RPMI8226 (cell line): ENCODE measurements at regions not wholly inside any gene's neighbourhood (a gene's known extent, or its start where the extent isn't known, plus 50 kb on each side); places are given as distances from the start of the nearest gene placed in this dataset.
"Not testable (repeated sequence)": the region's sequence is repeated elsewhere in the genome, so short reads cannot be mapped to it uniquely, and the experiment has no call there.

Experiments used
- DNase-seq: peaks from one replicate; pipeline ENCODE4 v3.0.0-alpha.2; 2015

DNA sequence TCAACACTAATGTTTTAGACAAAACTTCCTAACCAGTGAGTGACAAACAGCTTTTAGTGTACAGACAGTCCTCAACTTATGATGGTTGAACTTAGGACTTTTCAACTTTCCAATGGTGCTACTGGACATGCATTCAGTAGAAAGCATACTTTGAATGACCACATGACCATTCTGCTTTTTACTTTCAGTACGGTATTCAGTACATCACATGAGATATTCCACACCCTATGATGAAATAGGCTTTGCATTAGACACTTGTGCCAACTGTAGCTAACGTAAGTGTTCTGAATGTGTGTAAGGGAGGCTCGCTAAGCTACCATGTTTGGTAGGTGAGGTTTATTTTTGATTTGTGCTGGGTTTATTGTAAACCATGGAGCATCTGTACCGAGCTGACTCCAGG is 113.7 kb downstream of the WNT7A start:
- DNase-seq = no peak

DNA sequence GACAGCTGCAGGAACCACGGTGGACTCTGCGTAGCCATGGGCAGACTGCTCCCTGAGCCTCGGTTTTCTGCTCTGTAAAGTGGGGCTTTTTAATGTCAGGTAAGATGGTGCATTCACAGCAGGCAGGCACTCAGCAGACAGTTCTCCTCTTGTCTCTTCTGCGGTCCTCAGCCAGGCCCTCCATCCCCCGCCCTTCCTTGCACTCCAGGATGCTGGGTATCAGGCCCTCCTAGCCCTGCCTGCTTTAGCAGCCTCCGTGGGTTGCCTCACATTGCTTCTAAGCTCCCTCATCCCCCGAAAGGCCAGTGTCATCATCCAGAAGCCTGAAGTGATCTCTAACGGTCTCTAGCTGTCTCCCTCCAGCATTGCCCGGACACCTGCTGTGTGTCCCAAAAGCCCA is 115.7 kb downstream of the WNT7A start:
- no peak for DNase-seq

DNA sequence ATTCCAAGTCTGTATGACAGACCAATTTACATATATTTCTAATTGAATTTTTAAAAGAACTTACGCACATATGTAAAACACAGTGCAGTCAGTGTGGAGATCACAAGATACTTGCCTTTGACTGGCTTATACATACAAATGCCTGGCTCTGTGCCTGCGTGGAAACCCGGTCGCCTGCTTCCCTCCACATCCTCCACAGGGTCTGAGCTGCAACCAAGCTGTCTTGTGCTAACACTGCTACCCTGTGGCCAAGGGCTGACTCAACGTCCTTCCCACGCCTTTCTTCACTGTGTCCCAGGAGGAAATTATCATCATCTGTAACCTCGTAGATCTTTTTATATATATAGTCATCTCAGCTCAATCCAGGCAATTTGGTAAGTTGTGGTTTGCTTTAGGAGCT is 117.0 kb downstream of the WNT7A start:
- DNase-seq = no peak

DNA sequence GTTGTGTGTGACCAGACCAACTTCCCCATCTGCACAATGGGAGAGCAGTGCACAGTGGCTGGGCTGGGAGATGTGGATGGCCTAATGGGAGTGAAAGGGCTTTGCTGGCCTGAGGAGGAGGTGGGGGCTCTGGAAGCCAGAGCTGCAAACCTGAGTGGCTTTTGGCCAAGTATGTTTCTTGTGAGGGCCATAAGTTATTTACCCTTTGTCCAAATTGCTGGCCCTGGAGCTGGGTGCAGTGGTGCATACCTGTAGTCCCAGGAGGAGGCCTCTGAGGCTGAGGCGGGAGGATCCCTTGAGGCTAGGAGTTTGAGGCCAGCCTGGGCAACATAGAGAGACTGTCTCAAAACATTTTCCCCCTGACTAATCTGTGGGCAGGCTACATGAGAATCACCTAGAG is 129.1 kb downstream of the WNT7A start:
- DNase-seq = no peak

DNA sequence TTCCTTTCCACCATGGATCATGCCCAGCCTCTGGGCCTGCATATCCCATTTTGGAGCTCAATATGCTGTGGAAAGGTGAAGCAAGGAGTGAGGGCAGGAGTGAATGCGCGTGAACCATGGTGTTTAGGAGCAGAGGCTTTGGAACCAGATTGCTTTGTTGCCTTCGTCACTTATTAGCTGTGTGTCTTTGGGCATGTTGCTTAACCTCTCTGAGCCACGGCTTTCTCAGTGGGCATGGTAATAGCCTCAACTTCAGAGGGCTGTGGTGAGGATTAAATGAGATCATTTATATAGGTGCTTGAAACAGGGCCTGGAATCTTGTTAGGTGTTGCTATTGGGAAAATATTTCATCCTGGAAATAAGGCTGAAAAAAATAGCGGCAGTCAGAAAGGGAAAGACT is 129.7 kb downstream of the WNT7A start:
- no peak for DNase-seq

DNA sequence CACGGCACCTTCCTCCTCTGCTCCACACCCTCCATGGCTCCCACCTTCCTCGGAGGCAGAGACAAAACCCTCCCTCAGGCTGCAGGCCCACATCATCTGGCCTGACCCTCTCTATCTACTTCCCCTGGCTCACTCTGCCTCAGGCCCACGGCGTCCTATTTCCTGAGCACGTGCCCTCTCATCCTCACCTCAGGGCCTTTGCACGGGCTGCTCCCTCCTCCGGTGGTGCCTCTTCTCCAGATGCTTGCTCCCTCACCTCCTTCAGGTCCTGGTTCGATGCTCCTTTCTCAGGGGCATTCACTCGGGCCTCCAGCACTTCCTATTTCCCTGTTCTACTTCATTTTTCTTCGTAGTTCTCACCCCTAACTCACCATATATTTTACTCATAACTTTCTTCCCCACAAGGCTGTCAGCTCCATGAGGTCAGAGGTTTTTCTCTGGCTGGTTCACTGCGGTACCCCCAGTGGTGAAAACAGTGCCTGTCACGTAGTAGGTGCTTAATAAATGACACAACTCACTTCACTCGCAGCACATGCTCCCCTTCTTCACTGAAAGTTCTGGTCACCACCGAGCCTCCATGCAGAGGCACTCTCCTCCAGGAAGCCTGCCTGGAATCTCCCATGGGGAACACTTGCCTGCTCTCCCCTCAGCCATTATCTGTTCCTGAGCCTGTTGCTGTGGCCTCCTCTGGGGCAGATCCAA is 130.7 kb downstream of the WNT7A start:
- no peak for DNase-seq

DNA sequence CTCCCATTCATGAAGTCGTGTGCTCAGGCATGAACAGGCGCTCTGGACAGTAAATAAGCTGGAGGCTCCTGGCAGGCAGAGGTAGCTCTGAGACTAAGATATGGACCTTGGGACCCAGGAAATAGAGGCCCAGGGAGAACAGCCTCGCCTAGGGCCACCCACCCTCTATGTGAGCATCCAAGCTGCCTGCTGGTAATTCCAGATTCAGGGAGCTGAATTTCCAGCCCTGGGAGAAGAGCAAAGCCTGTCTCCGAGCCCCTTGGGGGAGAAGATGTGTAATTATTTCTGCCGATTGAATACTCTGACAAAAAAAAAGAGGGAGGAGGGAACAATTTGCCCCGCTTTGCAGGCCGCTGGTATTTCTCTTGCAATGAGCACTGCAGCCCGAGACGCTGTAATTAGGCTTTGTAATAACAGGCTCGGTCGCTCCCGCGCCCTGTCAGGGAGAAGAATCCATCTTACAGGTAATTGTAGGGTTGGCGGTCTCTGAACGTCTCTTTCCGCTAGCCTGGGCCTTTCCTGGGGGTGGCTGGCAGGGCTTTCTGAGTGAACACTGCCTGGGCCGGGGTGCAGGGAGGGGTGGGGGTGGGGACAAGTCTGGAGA is 131.5 kb downstream of the WNT7A start:
- DNase-seq = no peak

DNA sequence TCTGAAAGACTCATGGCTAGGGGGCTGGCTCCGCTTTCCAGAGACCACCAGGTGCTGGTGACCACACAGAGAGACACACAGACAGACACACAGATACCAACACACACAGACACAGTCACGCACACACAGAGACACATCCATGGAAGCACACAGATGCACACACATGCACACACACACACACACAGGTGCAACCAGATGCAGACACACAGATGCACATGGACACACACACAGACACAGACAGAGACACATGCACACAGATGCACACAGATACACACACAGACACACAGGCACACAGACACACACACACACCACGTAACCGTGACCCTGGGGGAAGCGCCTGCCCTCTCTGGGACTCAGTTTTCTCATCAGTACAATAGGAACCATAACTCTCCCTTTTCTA is 132.2 kb downstream of the WNT7A start:
- DNase-seq = no peak

DNA sequence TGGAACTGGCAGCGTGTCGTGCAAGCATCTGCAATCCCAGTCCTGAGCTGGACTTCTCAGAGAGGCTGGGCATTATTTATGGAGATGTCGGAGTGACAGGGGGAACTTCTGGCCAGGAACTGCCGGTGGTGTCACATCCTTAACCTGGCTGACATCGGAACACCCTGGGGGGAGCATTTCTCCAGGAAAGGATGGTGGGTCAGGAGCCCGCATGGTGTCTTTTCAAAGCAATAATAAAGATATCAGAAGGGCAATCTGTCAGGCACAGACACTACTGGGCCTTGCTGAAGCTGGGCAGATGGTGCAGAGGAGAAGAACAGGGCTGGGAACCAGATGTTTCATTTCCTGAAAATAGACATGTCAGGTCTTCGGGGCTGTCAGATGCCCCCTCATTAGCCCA is 133.5 kb downstream of the WNT7A start:
- DNase-seq = no peak

DNA sequence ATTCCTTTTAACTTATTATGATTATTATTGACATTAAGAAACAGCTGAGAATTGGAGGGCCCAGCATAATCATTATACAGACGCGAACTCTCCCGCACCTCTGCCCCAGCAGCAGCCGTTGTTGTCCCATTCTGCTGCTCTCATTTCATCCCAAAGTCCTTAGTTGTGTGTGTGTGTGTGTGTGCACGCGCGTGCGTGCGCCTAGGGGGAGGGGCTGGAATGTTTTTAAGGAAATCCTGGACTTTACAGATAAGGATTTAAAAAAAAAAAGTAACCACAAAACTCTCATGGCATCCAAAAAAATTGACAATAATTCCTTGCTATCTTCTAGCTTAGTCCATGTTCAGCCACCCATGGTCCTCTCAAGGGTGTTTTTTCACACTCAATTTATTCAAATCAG is 134.2 kb downstream of the WNT7A start:
- DNase-seq = no peak

DNA sequence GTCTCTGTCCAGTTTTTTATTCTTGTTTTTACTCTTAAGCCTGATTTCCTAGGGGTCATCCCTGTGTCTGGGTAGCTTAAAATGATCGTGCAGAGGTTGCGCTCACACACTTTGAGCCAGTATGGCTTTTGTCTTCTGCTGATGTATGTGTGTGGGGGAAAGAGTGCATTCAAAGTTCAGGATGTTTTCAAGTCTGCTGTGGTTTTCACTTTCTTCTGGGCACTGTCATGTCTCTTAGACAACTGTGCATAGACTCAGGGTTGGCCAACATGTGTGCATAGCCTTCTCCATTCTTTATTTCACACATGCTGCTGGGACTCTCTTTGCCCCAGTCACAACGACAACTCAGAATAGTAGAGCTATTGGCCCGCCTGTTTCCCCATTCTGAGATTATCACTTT is 139.1 kb downstream of the WNT7A start:
- DNase-seq = no peak

DNA sequence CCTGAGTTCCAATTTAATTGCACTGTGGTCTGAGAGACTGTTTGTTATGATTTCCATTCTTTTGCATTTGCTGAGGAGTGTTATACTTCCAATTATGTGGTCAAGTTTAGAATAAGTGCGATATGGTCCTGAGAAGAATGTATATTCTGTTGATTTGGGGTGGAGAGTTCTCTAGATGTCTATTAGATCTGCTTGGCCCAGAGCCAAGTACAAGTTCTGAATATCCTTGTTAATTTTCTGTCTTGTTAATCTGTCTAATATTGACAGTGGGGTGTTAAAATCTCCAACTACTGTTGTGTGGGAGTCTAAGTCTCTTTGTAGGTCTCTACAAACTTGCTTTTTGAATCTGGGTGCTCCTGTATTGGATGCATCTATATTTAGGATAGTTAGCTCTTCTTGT is 146.1 kb downstream of the WNT7A start:
- not testable (repeated sequence) for DNase-seq

DNA sequence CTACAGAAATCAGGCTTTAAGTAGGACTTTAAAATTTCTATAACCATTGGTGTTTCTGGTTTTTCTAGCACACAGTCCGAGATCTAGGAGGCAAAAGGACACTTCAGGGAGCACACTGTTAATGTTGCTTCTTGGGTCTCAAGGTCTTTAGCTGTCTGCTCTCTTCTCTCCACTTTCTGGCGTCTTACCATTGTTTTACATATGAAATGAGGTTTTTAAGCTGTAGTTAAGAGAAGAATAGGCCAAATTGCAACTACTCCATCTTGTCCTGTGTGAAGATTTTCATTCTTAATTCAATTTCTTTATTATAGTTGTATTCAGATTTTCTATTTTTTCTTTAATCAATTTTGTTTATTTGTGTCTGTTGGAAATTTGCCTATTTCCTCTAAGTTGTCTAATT is 151.4 kb downstream of the WNT7A start:
- DNase-seq = no peak

DNA sequence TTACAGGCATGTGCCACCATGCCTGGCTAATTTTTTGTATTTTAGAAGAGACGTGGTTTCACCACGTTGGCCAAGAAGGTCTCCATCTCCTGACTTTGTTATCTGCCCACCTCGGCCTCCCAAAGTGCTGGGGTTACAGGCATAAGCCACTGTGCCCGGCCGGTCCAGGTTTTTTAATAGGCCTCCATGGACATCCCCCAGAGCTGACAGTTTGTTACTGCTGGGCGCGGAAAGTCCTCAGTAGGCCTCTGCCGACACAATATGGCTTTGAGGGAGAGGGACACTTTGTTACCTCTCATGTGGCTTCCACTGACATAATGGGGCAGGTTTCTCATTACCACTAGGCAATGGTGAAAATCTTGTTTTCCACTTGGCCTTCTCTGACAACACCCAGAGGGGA is 152.0 kb downstream of the WNT7A start:
- DNase-seq = no peak

DNA sequence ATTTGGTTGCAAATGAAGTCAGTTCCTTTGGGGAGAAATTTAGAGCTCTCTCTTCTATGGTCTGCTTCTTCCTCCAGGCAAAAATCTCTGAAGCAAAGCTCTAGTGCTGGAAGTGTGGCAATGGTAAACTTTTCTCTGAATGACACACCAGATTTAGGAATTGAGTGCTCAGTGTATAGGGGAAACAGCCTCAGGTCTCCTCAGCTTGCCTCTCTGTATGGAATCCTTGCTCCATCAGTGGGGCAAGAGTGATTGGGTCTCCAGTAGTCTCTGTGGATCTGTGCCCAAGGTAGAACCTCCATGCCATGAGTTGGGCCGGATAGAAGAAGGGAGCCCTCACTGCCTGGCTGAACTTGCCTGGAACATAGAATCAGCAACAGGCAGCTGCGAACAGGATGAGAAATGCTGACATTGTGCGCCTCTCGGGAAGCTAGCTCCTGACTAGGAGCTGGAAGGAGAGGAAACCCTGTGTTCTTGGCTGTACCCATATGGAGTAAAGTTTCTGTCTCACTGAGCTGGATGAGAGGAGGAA is 156.1 kb downstream of the WNT7A start:
- no peak for DNase-seq

DNA sequence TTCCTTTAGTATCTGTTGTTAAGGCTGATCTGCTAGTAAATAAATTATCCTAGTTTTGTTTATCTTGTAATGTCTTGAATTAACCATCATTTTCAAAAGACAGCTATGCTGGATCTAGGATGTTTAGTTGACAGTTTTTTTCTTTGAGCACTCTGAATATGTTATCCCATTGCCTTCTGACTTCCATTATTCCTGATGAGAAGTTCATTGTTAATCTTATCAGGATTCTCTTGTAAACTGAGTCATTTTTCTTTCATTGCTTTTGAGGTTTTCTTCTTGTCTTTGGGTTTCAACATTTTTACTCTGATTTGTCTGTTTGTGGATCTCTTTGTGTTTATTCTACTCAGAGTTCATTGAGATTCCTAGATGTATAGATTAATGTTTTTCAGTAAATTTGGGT is 157.7 kb downstream of the WNT7A start:
- no peak for DNase-seq

DNA sequence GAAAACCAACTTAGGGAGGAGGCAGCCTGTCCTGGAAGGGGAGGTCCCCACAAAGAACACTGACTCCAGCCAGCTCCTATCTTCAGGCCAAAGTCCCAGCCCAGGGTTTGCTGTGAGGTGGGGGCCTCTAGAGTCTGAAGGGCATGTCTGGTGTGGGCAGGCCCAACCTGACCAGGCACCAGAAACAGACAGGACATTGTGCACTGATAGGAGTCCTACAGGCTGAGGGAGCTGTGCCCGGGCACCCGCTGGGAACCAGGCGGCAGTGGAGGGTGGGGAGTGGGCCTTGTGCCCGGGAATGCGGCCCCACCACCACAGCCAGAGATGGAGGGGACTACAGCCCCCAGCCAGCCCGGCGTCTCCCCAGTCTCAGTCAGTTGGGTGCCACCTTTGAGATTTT is 161.4 kb downstream of the WNT7A start:
- DNase-seq = no peak

DNA sequence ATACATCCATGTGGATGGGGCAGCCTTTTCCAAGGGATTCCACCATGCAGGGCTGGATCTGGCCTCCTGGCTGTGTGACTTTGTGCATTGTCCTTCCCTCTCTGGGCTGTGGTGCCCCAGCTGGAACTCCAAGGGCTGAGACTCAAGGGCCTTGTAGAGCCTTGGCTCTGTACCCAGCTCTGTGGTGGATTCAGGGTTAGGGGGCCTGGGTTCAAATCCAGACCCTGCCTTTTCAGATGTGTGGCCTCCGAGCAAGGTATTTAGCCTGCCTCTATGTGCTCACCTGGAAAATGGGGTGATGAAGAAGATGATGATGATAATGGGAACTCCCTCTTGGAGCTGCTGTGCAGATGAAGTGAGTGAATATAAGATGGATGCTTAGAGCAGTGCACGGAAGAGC is 161.9 kb downstream of the WNT7A start:
- DNase-seq = no peak

DNA sequence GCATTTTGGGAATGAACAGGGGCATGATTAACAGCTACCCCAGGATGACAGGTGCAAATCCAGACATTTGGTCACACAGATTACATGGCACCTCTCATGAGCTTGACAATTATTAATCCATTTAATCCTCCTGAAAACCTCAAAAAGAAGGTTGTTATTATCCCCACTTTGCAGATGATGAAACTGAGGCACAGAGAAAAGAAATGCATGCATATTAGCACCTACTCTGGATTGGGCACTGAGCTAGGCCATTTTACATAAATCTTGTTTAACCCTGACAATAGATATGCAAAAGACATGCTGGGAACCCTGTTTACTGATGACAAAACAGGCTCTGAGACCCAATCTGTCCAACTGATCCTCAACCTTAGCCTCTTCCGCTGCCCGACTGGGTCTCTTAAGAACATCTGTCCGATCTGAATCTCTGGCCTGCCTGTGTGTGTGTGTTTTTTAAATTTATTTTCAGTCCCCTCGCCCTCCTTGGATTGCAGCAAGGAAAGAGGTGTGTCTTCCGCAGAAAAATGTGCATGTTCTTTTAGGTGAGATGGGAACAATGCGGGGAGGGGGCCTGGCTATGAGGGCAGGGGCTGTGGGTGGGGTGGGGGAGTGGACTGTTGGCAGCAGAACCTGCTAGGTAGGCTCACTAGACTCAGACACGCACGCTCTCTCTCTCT is 162.5 kb downstream of the WNT7A start:
- DNase-seq = no peak

DNA sequence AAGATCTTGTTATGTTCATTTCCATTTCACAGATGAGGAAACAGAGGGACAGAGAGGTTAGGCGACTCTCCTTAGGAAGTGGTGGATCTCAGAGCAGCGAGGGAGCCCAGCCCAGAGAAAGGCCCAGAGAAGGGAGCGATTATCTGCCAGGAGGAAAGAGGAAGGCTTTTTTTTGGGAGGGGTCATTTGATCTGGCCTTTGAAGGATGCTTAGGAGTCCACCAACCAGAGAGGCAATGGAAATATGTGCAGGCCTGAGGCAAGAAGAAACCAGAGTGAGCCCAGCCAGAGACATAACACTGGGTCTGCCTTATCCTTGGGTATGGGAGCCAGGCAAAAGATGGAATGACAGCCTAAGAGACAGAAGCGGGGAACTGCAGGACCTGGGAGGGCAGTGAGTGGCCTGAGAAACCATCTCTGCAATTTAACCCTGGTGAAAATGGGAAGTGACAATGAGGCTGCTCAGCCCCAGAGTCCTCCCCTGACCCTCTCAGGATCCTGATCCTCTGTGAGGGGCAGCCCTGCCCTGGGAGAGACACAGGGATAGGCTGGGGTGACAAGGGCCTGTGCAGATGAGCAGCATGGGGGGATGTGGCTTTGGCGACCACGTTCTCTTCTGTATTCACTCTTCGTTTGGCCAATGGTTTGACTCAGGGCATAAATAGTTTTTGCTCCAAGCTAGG is 163.2 kb downstream of the WNT7A start:
- DNase-seq = no peak

DNA sequence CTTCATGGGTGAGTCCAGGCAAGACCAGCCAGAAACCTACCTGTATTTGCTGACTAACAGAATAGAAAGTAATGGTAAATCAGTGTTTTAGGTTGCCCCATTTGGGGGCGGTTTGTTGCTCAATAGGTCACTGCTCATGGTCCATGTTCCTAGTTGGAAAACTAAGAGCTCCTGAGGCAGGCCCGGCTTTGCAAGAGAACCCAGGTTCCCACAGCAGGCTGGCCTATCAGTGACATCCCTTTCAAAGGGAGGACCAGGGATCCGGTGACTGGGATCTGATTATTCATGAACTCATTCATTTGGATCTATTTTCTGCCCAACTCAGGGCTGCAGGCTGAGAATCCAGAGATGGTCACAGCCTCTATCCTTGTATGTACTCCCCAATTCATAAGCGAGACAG is 163.9 kb downstream of the WNT7A start:
- DNase-seq = no peak

DNA sequence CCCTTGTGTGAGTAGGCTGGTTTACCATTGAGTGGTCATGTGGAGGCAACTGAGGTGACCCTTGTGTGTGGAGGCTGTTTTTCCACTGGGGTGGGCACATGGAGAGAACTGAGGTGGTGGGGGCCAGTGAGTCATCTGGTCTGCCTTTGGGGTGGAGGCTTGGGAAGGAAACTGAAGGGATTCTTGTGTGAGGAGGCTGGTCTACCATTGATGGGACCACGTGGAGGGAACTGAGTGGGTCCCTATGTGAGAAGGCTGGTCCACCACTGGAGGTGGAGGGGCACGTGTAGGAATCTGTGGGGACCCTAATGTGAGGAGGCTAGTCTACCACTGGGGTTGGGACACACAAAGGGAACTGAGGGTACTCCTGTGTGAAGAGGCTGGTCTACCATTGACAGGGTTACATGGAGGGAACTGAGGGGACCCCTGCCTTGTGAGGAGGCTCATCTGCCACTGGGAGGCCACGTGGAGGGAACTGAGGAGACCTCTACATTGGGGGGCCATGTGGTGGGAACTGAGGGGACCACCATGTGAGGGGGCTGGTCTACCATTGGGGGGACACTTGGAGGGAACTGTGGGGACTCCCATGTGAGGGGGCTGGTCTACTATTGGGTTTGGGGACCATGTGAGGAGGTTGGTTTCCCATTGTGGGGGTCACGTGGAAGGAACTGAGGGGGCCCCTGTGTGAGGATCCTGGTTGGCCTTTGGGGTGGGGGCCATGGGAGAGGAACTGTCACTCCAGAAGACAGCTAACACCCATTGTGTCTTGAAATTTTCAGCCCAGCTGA is 164.5 kb downstream of the WNT7A start:
- DNase-seq = no peak
